ENCODE measurements at regions not wholly inside any gene's neighbourhood (a gene's known extent, or its start where the extent isn't known, plus 50 kb on each side); places are given as distances from the start of the nearest gene placed in this dataset.
"Not testable (repeated sequence)": the region's sequence is repeated elsewhere in the genome, so short reads cannot be mapped to it uniquely, and the experiment has no call there.

DNA sequence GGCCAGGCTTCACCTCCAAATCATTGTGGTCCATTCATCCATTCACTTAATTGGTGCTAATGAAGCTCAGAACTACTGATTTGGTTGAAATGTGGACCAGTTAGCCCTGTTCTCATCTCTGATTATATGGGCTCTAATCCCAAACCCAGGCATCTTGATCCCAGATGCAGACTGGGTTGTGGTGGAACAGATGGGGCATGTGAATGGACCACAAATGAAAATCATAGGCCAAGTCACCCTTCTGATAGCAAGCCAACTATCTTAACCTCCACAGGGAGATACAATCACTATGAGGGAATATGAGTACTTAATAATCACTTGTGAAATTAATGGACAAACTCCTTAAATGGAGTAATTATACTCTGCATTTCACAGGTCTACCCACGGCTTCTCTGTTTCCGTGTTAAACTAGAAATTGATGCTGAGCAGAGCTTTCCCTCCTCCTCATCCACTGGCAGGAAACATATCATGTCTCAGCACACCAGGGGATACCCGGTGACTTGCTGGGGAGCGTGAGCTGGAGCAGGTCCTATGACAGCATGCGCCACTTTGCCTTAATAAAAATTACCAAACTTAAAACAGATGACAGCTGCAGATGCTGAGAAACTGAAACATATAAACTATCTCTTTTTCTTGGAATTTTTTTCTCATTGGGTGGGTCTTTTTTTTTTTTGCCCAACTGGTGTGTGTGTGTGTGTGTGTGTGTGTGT lies 108.8 kb upstream of the HEY2 start:
- 84 to 97% methylated on average over 5 of the region's 5 CpGs for WGBS, 2 donors
- Histone ChIP-seq H3K27me3 (no peaks in the 10 kb centered on the region), H3K36me3 (no peaks in the 10 kb centered on the region), H3K27ac (no peak overlapping the region), H3K4me3 (no peak overlapping the region), H3K9me3 (no peaks in the 10 kb centered on the region), H3K4me1 (peaks cover 0 to 8% (median 0%) of the 10 kb centered on the region in 3 donors)
- no peak for DNase-seq
- intact Hi-C loops (cut with DNase I) = no loop called here
- TF ChIP-seq, protein P1, sequence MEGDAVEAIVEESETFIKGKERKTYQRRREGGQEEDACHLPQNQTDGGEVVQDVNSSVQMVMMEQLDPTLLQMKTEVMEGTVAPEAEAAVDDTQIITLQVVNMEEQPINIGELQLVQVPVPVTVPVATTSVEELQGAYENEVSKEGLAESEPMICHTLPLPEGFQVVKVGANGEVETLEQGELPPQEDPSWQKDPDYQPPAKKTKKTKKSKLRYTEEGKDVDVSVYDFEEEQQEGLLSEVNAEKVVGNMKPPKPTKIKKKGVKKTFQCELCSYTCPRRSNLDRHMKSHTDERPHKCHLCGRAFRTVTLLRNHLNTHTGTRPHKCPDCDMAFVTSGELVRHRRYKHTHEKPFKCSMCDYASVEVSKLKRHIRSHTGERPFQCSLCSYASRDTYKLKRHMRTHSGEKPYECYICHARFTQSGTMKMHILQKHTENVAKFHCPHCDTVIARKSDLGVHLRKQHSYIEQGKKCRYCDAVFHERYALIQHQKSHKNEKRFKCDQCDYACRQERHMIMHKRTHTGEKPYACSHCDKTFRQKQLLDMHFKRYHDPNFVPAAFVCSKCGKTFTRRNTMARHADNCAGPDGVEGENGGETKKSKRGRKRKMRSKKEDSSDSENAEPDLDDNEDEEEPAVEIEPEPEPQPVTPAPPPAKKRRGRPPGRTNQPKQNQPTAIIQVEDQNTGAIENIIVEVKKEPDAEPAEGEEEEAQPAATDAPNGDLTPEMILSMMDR (IDR thresholded peaks at IDR 0.05) = no peak
- no peak for TF ChIP-seq POLR2A (IDR thresholded peaks at IDR 0.05)

DNA sequence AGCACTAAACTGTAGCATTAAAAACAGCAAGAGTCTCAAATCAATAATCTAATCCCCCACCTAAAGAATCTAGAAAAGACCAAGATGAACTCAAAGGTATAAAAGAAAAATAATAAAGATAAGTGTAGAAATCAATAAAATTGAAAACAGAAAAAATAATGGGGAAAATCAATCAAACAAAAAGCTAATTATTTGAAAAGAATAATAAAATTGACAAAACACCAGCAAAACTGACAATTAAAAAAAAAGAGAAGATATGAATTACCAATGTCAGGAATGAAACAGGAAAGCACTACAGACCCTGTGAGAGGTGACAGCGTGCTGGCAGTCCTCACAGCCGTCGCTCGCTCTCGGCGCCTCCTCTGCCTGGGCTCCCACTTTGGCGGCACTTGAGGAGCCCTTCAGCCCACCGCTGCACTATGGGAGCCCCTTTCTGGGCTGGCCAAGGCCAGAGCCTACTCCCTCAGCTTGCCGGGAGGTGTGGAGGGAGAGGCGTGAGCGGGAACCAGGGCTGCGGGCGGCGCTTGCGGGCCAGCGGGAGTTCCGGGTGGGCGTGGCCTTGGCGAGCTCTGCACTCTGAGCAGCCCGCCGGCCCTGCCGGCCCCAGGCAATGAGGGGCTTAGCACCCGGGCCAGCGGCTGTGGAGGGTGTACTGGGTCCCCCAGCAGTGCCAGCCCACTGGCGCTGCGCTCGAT lies 105.3 kb upstream of the HEY2 start:
- H3K27ac ChIP-seq; H3K27me3 ChIP-seq; H3K9me3 ChIP-seq; intact Hi-C loops (cut with DNase I); H3K36me3 ChIP-seq; H3K4me1 ChIP-seq; DNase-seq; H3K4me3 ChIP-seq: not testable (repeated sequence)
- 94 to 97% methylated on average over 7 to 11 of the region's 27 CpGs for WGBS, 2 donors

DNA sequence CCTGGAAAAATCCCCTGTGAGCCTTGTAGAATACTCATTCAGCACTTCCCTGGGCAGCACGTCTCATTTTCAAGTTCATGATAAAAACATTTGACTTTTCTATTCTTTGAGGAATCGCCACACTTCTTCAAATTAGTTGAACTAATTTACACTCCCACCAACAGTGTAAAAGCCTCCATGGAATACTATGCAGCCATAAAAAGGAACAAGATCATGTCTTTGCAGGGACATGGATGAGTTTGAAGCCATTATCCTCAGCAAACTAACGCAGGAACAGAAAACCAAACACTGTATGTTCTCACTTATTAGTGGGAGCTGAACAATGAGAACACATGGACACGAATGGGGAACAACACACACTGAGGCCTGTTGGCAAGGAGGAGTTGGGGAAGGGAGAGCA lies 102.0 kb upstream of the HEY2 start:
- no peaks in the 10 kb centered on the region for H3K36me3 ChIP-seq
- H3K4me1 ChIP-seq = no peaks in the 10 kb centered on the region
- no peaks in the 10 kb centered on the region for H3K9me3 ChIP-seq
- intact Hi-C loops (cut with DNase I) = no loop called here
- no peak overlapping the region for H3K27ac ChIP-seq
- H3K27me3 ChIP-seq = no peaks in the 10 kb centered on the region
- TF ChIP-seq POLR2A (IDR thresholded peaks at IDR 0.05) = no peak
- 85 to 92% methylated on average over 4 of the region's 4 CpGs for WGBS, 2 donors
- H3K4me3 ChIP-seq = no peak overlapping the region
- no peak for DNase-seq

DNA sequence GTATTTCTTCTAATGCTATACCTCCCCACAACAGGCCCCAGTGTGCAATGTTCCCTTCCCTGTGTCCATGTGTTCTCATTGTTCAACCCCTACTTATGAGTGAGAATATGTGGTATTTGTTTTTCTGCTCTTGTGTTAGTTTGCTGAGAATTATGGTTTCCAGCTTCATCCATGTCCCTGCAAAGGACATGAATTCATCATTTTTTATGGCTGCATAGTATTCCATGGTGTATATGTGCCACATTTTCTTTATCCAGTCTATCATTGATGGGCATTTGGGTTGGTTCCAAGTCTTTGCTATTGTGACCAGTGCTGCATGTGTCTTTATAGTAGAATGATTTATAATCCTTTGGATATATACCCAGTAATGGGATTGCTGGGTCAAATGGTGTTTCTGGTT lies 95.7 kb upstream of the HEY2 start:
- not testable (repeated sequence) for H3K9me3 ChIP-seq

DNA sequence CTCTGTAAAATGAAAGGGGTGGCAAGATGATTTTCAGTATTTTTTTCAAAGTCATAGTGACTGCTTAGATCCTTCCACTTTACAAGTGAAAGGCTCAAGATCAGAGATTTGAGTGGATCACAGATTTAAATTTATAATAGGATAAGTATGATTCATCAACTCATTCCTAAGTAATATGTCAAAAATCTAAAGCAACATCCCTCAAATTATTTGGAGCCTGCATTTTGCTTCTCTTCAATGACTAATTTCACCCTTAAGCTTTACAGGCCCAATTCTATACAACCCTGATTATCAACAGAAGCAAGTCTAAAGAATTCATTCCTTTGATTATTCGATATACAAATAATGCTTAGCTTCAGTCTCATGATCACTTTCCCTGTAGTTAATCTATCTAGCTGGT lies 93.9 kb upstream of the HEY2 start:
- no peak overlapping the region for H3K4me3 ChIP-seq
- H3K36me3 ChIP-seq = no peaks in the 10 kb centered on the region
- no peak overlapping the region for H3K27ac ChIP-seq
- no peaks in the 10 kb centered on the region for H3K9me3 ChIP-seq
- intact Hi-C loops (cut with DNase I) = no loop called here
- 56 to 67% methylated on average over 1 of the region's 1 CpG for WGBS, 2 donors
- no peak for DNase-seq
- TF ChIP-seq, protein P1 (IDR thresholded peaks at IDR 0.05) = no peak
- TF ChIP-seq POLR2A (IDR thresholded peaks at IDR 0.05) = no peak
- no peaks in the 10 kb centered on the region for H3K4me1 ChIP-seq
- no peaks in the 10 kb centered on the region for H3K27me3 ChIP-seq

More for the DNA sequence above, 95.7 kb upstream of the HEY2 start:
- DNase-seq; H3K4me3 ChIP-seq; H3K36me3 ChIP-seq; intact Hi-C loops (cut with DNase I); H3K4me1 ChIP-seq; H3K27ac ChIP-seq; H3K27me3 ChIP-seq: not testable (repeated sequence)

DNA sequence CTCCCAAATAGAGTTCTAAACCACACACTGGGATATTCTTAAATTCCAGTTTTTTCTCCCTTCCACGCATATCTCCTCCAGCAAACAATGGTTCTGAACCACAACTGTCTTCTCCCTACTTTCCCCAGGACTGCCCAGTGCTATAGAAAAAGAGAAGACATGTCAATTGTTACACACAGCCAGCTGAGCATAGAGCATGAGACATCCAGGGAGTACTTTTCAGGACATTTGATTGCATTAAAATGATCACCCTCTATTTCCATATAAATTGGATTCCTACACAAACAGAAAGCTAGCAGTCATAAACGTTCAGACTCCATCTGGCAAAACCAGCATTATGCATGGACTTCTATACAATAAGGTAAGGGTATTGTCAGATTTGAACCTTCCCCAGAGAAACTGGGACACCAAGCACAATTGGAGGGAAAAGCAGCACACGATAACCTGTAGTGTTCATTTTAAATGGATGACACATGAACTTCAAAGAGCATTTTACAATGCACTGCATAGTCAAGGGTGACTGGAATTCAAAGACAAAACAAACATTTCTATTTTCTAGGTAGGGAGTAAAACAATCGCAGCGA lies 93.1 kb upstream of the HEY2 start:
- Histone ChIP-seq H3K27me3 (no peaks in the 10 kb centered on the region), H3K36me3 (no peaks in the 10 kb centered on the region), H3K4me3 (no peak overlapping the region), H3K4me1 (no peaks in the 10 kb centered on the region), H3K27ac (no peak overlapping the region), H3K9me3 (no peaks in the 10 kb centered on the region)
- WGBS, 2 donors = 50 to 59% methylated on average over 5 of the region's 5 CpGs
- no peak for DNase-seq
- no peak for TF ChIP-seq POLR2A (IDR thresholded peaks at IDR 0.05)
- TF ChIP-seq, protein P1 (IDR thresholded peaks at IDR 0.05) = no peak
- intact Hi-C loops (cut with DNase I) = no loop called here
